Kidney epithelial cell (primary cell): ENCODE measurements at regions not wholly inside any gene's neighbourhood (a gene's known extent, or its start where the extent isn't known, plus 50 kb on each side); places are given as distances from the start of the nearest gene placed in this dataset.

ENCODE experiments used
- DNase-seq: peaks from one replicate; pipeline ENCODE4 v3.0.0-alpha.2; 2010; ENCODE audit warnings: low read depth
- H3K27me3 ChIP-seq: 2 replicates; pipeline ENCODE4 v1.6.0; 2011; ENCODE audit warnings: low read length; ENCODE audit not compliant: control insufficient read depth, insufficient read depth
- H3K36me3 ChIP-seq: 2 replicates; pipeline ENCODE4 v1.5.1; 2011; ENCODE audit warnings: low read length; ENCODE audit not compliant: control insufficient read depth, insufficient read depth
- H3K4me3 ChIP-seq: 2 replicates; pipeline ENCODE4 v1.5.1; 2011; ENCODE audit warnings: low read depth, mild to moderate bottlenecking, control low read depth, low read length
- CTCF ChIP-seq: IDR thresholded peaks from 2 replicates; pipeline ENCODE4 v1.5.1; 2011; ENCODE audit warnings: mild to moderate bottlenecking, moderate library complexity, low read length, control low read depth, inconsistent platforms; ENCODE audit not compliant: insufficient read depth, poor library complexity, severe bottlenecking

GRCh38 chr18:71020342-71021029 is 731.6 kb downstream of the SOCS6 start:
- Histone ChIP-seq H3K4me3 (no peak overlapping the region), H3K27me3 (no peaks in the 10 kb centered on the region), H3K36me3 (no peaks in the 10 kb centered on the region)
- TF ChIP-seq CTCF = no peak
- no peak for DNase-seq

- no peak for TF ChIP-seq CTCF
- Histone ChIP-seq H3K27me3 (no peaks in the 10 kb centered on the region), H3K4me3 (no peak overlapping the region), H3K36me3 (no peaks in the 10 kb centered on the region)
- DNase-seq = no peak
Observed at GRCh38 chr18:71018816-71019215, 730.0 kb downstream of the SOCS6 start.

GRCh38 chr18:71012789-71013188 is 723.9 kb downstream of the SOCS6 start:
- no peaks in the 10 kb centered on the region for H3K27me3 ChIP-seq
- no peak for DNase-seq
- H3K4me3 ChIP-seq = no peak overlapping the region
- no peak for TF ChIP-seq CTCF
- H3K36me3 ChIP-seq = no peaks in the 10 kb centered on the region

- TF ChIP-seq CTCF = no peak
- Histone ChIP-seq H3K27me3 (no peaks in the 10 kb centered on the region), H3K4me3 (no peak overlapping the region), H3K36me3 (no peaks in the 10 kb centered on the region)
- no peak for DNase-seq
Observed at GRCh38 chr18:71011389-71011788, 722.5 kb downstream of the SOCS6 start.

- Histone ChIP-seq H3K4me3 (no peak overlapping the region), H3K27me3 (no peaks in the 10 kb centered on the region), H3K36me3 (no peaks in the 10 kb centered on the region)
- no peak for TF ChIP-seq CTCF
- DNase-seq = no peak
Observed at GRCh38 chr18:71008257-71008656, 719.4 kb downstream of the SOCS6 start.

GRCh38 chr18:71001597-71001996 is 712.8 kb downstream of the SOCS6 start:
- no peaks in the 10 kb centered on the region for H3K36me3 ChIP-seq
- no peaks in the 10 kb centered on the region for H3K27me3 ChIP-seq
- no peak for TF ChIP-seq CTCF
- no peak overlapping the region for H3K4me3 ChIP-seq
- no peak for DNase-seq
